ENCODE measurements at regions not wholly inside any gene's neighbourhood (a gene's known extent, or its start where the extent isn't known, plus 50 kb on each side); places are given as distances from the start of the nearest gene placed in this dataset.

DNA sequence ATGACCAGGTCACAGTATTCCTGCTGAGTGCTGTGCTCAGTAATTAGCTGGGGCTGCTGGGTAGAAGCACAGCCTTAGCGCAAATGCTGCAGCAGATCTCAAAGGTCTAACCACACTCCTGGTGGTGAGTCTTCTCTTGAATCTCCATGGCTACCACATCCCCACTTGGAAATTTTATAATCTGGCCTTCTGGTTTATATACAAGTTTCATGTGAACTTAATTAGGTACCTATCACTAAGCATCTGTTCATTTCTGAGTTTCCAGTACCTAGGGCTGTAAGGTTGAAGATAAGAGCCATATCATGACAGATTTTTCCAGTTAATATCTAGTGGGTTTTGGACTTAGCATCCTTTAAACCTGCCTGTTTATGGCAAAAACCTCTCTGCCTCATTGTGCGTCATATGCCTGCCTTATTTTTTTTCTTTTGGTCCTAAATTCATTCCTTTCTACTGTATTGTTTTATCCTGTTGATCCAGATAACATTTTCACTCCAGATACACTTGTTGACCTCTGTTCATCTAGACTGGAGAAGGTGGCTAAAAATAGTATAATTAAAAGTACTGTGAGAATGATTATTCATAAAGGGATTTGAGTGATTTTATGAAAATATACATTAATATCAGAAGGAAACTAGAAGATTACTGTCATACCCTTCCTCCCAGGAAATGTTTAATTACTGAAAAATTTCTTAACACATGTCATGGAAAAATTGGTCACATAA lies 168.4 kb upstream of the THUMPD2 start:
- no peak for TF ChIP-seq CTCF (conservative IDR thresholded peaks at IDR 0.05; ENCODE audit: low read depth, low read length)
- no peak for DNase-seq (ENCODE audit: low read depth)
- H3K4me3 ChIP-seq (ENCODE audit: low read length): no peak overlapping the region

GRCh38 chr2:39942950-39943349 lies 163.9 kb upstream of the THUMPD2 start:
- TF ChIP-seq CTCF (conservative IDR thresholded peaks at IDR 0.05; ENCODE audit: low read depth, low read length): no peak
- H3K4me3 ChIP-seq (ENCODE audit: low read length): no peak overlapping the region
- DNase-seq (ENCODE audit: low read depth): peak; percentile 67

GRCh38 chr2:39938035-39938835 lies 159.2 kb upstream of the THUMPD2 start:
- no peak for TF ChIP-seq CTCF (conservative IDR thresholded peaks at IDR 0.05; ENCODE audit: low read depth, low read length)
- no peak overlapping the region for H3K4me3 ChIP-seq (ENCODE audit: low read length)
- peak; percentile 82 for DNase-seq (ENCODE audit: low read depth)

DNA sequence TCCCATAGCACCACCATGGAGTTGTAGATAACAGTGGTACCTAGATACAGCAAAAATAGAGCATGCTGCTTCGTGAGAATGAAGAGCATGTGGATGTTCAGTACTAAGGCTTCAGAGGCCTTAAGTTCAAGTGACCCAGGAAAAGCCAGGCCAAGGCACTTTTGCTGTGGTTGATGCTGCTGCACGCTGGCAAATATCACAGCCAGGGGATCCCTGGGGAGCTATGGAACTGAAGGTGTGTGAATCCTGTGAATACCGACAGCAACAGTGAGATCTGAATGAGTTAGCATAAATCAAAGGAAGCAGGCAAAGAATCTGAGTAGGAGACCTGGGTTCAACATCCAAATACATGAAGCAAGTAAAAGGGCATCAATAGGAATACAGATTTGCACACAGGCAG lies 158.6 kb upstream of the THUMPD2 start:
- no peak for DNase-seq (ENCODE audit: low read depth)
- no peak for TF ChIP-seq CTCF (conservative IDR thresholded peaks at IDR 0.05; ENCODE audit: low read depth, low read length)
- H3K4me3 ChIP-seq (ENCODE audit: low read length): no peak overlapping the region

DNA sequence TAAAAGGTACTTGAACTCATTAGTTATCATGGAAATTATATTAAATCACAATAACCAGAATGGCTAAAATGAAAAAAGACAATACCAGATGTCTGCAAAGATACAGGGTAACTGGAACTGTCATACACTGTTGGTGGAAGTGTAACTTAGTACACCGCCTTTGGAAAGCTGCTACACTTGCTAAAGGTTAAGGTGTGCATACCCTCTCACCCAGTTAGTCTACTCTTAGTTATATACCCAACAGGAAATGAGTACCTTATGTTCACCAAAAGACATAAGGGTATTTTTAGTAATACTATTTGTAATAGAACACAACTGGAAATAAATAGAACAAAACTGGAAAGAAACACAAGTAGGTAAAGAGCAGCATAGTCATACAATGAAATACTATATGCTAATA lies 155.8 kb upstream of the THUMPD2 start:
- H3K4me3 ChIP-seq (ENCODE audit: low read length): no peak overlapping the region
- no peak for DNase-seq (ENCODE audit: low read depth)
- TF ChIP-seq CTCF (conservative IDR thresholded peaks at IDR 0.05; ENCODE audit: low read depth, low read length): no peak

- H3K4me3 ChIP-seq (ENCODE audit: low read length): no peak overlapping the region
- DNase-seq (ENCODE audit: low read depth): no peak
- no peak for TF ChIP-seq CTCF (conservative IDR thresholded peaks at IDR 0.05; ENCODE audit: low read depth, low read length)
These were observed 154.1 kb upstream of the THUMPD2 start for GRCh38 chr2:39933196-39933595.

GRCh38 chr2:39932198-39932597 lies 153.1 kb upstream of the THUMPD2 start:
- TF ChIP-seq CTCF (conservative IDR thresholded peaks at IDR 0.05; ENCODE audit: low read depth, low read length): no peak
- H3K4me3 ChIP-seq (ENCODE audit: low read length): no peak overlapping the region
- no peak for DNase-seq (ENCODE audit: low read depth)

Data from retinal pigment epithelial cell (primary cell).